OCI-LY1 (cell line): ENCODE measurements at regions not wholly inside any gene's neighbourhood (a gene's known extent, or its start where the extent isn't known, plus 50 kb on each side); places are given as distances from the start of the nearest gene placed in this dataset.

ENCODE experiments used
- EZH2 ChIP-seq: fragments of 200-600 bp; sonication (generic), shearing (Covaris generic); IDR thresholded peaks from 2 replicates; pipeline ENCODE4 v1.8.0; 2017; ENCODE audit warnings: borderline replicate concordance, mixed run types, mild to moderate bottlenecking, antibody characterized with exemption, low read length, moderate library complexity, mixed read lengths
- TF ChIP-seq, protein P1 (sequence below): fragments of 200-600 bp; sonication (generic), shearing (Covaris generic); IDR thresholded peaks from 2 replicates; pipeline ENCODE4 v1.5.1; 2017; ENCODE audit warnings: mild to moderate bottlenecking, antibody characterized with exemption, low read length, moderate library complexity, mixed read lengths

DNA sequence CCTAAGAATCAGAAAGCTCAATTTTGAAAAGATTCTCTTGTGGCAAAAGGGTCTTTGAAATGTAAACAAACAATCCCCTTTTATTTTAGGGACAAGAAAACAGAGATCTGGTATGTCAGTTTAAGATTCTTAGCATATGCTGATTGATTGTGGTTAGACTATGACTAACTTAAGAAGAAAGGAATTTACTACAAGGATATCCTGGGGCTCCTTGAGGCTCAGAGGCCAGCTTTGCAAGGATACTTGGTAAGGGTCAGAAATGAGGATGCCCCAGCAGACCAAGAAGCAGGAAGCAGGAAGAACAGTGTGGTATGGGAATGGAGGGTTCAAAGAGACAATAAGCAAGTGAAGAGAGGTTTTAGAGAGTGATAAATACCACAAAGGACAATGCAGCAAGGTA lies 474.6 kb downstream of the ETNK1 start:
- TF ChIP-seq EZH2: no peak
- TF ChIP-seq, protein P1, sequence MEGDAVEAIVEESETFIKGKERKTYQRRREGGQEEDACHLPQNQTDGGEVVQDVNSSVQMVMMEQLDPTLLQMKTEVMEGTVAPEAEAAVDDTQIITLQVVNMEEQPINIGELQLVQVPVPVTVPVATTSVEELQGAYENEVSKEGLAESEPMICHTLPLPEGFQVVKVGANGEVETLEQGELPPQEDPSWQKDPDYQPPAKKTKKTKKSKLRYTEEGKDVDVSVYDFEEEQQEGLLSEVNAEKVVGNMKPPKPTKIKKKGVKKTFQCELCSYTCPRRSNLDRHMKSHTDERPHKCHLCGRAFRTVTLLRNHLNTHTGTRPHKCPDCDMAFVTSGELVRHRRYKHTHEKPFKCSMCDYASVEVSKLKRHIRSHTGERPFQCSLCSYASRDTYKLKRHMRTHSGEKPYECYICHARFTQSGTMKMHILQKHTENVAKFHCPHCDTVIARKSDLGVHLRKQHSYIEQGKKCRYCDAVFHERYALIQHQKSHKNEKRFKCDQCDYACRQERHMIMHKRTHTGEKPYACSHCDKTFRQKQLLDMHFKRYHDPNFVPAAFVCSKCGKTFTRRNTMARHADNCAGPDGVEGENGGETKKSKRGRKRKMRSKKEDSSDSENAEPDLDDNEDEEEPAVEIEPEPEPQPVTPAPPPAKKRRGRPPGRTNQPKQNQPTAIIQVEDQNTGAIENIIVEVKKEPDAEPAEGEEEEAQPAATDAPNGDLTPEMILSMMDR: no peak
